ENCODE measurements at regions not wholly inside any gene's neighbourhood (a gene's known extent, or its start where the extent isn't known, plus 50 kb on each side); places are given as distances from the start of the nearest gene placed in this dataset.

GRCh38 chr10:4181081-4181480 lies 396.1 kb upstream of the KLF6 start:
- Mint-ChIP-seq H3K27ac (ENCODE audit: low read depth, unreplicated experiment) (no peak overlapping the region), H3K4me1 (ENCODE audit: insufficient read depth, unreplicated experiment) (peaks cover 5% of the 10 kb centered on the region), H3K9me3 (ENCODE audit: unreplicated experiment) (no peaks in the 10 kb centered on the region), H3K36me3 (ENCODE audit: insufficient read depth, unreplicated experiment) (no peaks in the 10 kb centered on the region), H3K4me3 (ENCODE audit: unreplicated experiment) (no peak overlapping the region), H3K27me3 (ENCODE audit: insufficient read depth, unreplicated experiment) (no peaks in the 10 kb centered on the region)
- no peak for DNase-seq (ENCODE audit: unreplicated experiment)
- POLR2A ChIA-PET = no interaction called here
- BruUV-seq (replicated peaks) = no TSS peak
- intact Hi-C loops (cut with micrococcal nuclease) = no loop called here
- TF ChIP-seq CTCF (IDR thresholded peaks at IDR 0.05; ENCODE audit: unreplicated experiment) = no peak
- CTCF ChIA-PET = no interaction called here

- no peak for TF ChIP-seq CTCF (IDR thresholded peaks at IDR 0.05; ENCODE audit: unreplicated experiment)
- no TSS peak for BruUV-seq (replicated peaks)
- no peak overlapping the region for H3K27ac Mint-ChIP-seq (ENCODE audit: low read depth, unreplicated experiment)
- CTCF ChIA-PET = no interaction called here
- no peaks in the 10 kb centered on the region for H3K9me3 Mint-ChIP-seq (ENCODE audit: unreplicated experiment)
- H3K36me3 Mint-ChIP-seq (ENCODE audit: insufficient read depth, unreplicated experiment) = peaks cover 6% of the 10 kb centered on the region
- POLR2A ChIA-PET = no interaction called here
- no peaks in the 10 kb centered on the region for H3K4me1 Mint-ChIP-seq (ENCODE audit: insufficient read depth, unreplicated experiment)
- intact Hi-C loops (cut with micrococcal nuclease) = no loop called here
- H3K27me3 Mint-ChIP-seq (ENCODE audit: insufficient read depth, unreplicated experiment) = no peaks in the 10 kb centered on the region
- no peak overlapping the region for H3K4me3 Mint-ChIP-seq (ENCODE audit: unreplicated experiment)
- DNase-seq (ENCODE audit: unreplicated experiment) = no peak
These were observed 392.8 kb upstream of the KLF6 start for GRCh38 chr10:4177791-4178190.

GRCh38 chr10:4176500-4177281 lies 391.7 kb upstream of the KLF6 start:
- Mint-ChIP-seq H3K27me3 (ENCODE audit: insufficient read depth, unreplicated experiment) (no peaks in the 10 kb centered on the region), H3K4me3 (ENCODE audit: unreplicated experiment) (no peak overlapping the region), H3K36me3 (ENCODE audit: insufficient read depth, unreplicated experiment) (peaks cover 6% of the 10 kb centered on the region), H3K9me3 (ENCODE audit: unreplicated experiment) (no peaks in the 10 kb centered on the region), H3K27ac (ENCODE audit: low read depth, unreplicated experiment) (no peak overlapping the region), H3K4me1 (ENCODE audit: insufficient read depth, unreplicated experiment) (no peaks in the 10 kb centered on the region)
- CTCF ChIA-PET = no interaction called here
- intact Hi-C loops (cut with micrococcal nuclease) = no loop called here
- no peak for DNase-seq (ENCODE audit: unreplicated experiment)
- TF ChIP-seq CTCF (IDR thresholded peaks at IDR 0.05; ENCODE audit: unreplicated experiment) = no peak
- POLR2A ChIA-PET = no interaction called here
- no TSS peak for BruUV-seq (replicated peaks)

GRCh38 chr10:4174197-4174596 lies 389.2 kb upstream of the KLF6 start:
- no peaks in the 10 kb centered on the region for H3K9me3 Mint-ChIP-seq (ENCODE audit: unreplicated experiment)
- H3K27me3 Mint-ChIP-seq (ENCODE audit: insufficient read depth, unreplicated experiment) = no peaks in the 10 kb centered on the region
- intact Hi-C loops (cut with micrococcal nuclease) = no loop called here
- no peaks in the 10 kb centered on the region for H3K4me1 Mint-ChIP-seq (ENCODE audit: insufficient read depth, unreplicated experiment)
- H3K27ac Mint-ChIP-seq (ENCODE audit: low read depth, unreplicated experiment) = no peak overlapping the region
- no peak overlapping the region for H3K4me3 Mint-ChIP-seq (ENCODE audit: unreplicated experiment)
- no TSS peak for BruUV-seq (replicated peaks)
- DNase-seq (ENCODE audit: unreplicated experiment) = peak; percentile 41
- H3K36me3 Mint-ChIP-seq (ENCODE audit: insufficient read depth, unreplicated experiment) = peaks cover 6% of the 10 kb centered on the region
- ChIA-PET POLR2A (no interaction called here), CTCF (no interaction called here)
- TF ChIP-seq CTCF (IDR thresholded peaks at IDR 0.05; ENCODE audit: unreplicated experiment) = peak; percentile 19
